ENCODE measurements at regions not wholly inside any gene's neighbourhood (a gene's known extent, or its start where the extent isn't known, plus 50 kb on each side); places are given as distances from the start of the nearest gene placed in this dataset.
"Not testable (repeated sequence)": the region's sequence is repeated elsewhere in the genome, so short reads cannot be mapped to it uniquely, and the experiment has no call there.

- DNase-seq (ENCODE audit: low read depth): no peak
These were observed 1034.5 kb downstream of the REEP3 start for GRCh38 chr10:64555666-64556065.

DNA sequence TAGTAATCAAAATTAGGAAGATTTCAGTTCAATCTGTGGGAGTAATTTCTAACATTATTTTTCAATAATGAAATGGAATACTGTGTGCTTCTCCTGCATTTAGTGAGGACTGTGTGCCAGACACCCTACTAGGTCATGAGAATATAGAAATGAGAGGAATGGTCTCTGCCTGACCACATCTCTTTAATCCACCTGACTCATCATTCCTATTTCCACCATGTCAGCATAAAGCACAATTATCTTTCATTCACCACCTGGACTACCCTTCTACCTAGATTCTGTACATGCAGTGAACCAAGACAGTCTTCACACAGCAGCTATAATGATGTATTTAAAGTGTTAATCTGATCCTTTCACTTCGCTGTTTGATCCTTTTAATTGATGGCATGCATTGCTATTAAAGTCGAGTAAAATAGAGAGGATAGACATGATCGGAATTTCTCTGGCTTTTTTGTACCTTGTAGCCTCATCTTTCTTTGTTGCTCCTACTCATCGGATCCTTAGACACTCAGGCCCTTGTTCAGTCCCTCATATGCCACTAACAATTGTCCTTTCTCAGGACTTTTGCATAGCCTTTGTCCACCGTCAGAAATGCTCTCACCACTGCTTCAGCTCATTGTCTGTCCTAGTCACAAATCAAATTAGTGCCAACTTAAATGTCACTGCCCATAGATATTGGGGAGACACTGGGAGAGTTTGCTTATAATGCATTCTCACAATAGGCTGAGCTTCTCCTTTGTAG, 1037.1 kb downstream of the REEP3 start:
- DNase-seq (ENCODE audit: low read depth): no peak

DNA sequence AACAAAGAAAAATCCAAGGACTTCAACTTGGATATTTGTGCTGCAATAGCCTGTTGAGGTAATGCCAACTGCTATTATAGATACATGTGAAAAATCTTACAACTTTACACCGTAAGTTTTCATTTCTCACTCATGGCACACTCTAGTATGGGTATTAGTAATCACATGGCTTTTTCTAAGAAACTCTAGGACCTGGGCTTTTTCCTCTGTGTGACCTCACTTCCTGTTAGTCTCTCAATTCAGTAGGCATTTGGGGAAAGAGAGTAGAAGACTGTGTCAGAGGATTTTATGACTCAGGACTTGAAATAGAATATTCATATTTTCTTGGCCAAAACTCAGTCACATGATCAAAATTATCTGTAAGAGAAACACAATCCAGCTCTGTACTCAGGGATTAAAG, 1049.9 kb downstream of the REEP3 start:
- no peak for DNase-seq (ENCODE audit: low read depth)

GRCh38 chr10:64573623-64574325, 1052.6 kb downstream of the REEP3 start:
- no peak for DNase-seq (ENCODE audit: low read depth)

DNA sequence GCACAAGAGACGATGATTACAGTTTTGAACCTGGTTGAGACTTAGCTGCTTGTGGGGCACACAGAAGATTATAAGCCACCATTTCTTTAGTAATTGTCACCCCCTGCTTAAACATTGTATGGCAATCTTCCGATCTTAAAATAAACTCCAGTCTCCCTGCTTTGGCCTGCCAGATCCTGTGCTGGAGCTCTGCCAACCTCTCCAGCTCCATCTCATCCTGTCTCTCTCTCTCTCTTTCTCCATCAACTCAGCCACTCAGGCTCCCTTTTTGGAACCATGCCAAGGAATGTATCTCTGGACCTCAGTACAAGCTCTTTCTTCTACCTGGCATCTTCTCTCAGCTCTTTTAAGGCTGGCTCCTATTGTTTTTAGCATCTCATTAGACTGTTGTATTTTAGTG, 1053.2 kb downstream of the REEP3 start:
- no peak for DNase-seq (ENCODE audit: low read depth)

DNA sequence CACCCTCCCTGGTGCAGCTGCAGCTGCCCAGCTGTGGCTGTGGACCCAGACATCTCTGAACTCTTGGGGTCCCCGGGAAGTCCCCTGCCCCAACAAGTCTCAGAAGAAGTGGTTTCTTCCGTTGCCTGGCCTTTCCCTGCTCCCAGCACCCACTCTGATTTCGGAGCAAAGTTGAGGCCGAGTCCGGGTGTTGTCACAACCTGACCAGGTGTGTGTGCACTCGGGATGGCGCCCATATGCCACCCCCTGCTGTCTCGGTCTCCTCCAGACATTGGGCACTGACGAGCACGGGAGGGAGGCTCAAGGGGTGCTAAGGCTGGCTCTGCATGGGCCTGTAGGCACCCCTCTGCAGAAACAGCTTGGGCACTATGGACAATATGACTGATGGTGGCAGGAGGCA, 1055.3 kb downstream of the REEP3 start:
- no peak for DNase-seq (ENCODE audit: low read depth)

- not testable (repeated sequence) for DNase-seq (ENCODE audit: low read depth)
These were observed 1057.6 kb downstream of the REEP3 start for GRCh38 chr10:64578757-64579156.

GRCh38 chr10:64586934-64587503, 1065.8 kb downstream of the REEP3 start:
- DNase-seq (ENCODE audit: low read depth): no peak

DNA sequence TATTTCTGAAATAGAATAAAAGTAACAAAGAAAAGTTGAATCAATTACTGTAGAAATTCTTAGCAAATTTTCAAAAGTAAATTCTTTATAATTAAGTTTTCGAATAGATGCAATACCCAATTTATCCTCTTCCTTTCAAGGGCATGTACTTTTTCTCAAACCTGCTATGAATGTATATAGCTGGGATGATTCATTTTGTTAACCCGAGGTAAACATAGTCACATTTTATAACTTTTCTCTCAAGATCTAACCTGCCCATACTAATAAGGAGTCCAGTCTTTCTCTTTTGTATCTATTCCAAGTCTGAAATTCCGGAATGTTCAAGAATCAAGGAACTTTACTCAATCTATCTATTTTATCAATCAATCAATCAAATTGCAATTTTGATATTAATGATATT, 1072.9 kb downstream of the REEP3 start:
- no peak for DNase-seq (ENCODE audit: low read depth)

- no peak for DNase-seq (ENCODE audit: low read depth)
These were observed 1077.4 kb downstream of the REEP3 start for GRCh38 chr10:64598600-64598999.

GRCh38 chr10:64601298-64601697, 1080.1 kb downstream of the REEP3 start:
- DNase-seq (ENCODE audit: low read depth): no peak

DNA sequence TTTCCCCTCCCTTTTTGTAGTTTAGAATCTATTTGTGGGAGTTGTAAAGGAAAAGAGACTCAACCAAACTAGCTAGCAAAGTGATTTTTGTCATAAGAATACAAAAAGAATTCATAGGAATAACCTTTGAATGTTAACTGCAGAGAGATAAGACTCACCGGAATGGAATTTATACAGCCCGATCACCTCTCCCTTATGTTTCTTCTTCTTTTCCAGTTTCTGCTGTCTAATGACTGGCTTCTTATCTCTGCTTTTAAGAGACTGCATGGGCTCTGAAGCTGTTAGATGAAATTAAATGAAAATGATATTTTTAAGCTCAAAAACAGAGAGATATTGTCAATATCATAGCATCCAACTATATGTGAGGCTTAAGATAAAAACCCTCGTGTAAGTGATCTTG, 1095.9 kb downstream of the REEP3 start:
- DNase-seq (ENCODE audit: low read depth): no peak

GRCh38 chr10:64619102-64619501, 1097.9 kb downstream of the REEP3 start:
- DNase-seq (ENCODE audit: low read depth): no peak

DNA sequence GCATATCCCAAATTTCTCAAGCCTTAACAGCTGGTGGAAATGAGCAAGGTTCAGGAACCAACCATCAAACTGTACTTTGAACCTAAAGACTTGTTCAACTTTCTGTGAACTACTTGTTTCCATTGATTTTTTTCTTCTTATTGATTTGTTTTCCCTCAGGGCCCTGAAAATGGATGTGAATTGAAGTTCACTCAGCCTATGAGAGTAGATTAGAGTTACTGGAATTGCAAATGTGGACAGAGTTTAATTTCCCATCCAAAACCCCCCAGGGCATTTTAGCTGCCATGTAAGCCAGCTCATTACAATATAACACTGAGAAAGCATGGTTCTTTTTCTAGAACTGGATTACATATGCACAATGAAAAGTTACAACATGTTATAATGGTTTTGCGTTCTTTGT, 1105.7 kb downstream of the REEP3 start:
- no peak for DNase-seq (ENCODE audit: low read depth)

GRCh38 chr10:64630534-64630933, 1109.3 kb downstream of the REEP3 start:
- no peak for DNase-seq (ENCODE audit: low read depth)

DNA sequence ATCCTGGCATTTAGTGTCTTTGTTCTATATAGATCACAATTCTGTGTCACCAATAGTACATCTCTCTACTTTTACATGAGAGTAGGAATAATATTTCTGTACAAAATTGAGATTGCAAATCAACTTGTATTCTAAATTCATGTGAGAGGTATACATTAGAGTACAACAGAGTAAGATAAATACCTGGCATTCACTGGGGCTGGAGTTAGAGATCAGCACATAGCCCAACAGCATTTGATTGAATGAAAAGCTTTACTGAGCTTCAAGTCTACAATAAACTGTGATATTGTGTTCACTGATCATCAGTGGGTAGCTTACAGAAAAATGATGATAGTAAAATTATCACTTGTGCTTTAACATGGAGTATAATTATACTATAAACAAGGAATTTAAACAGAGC, 1114.7 kb downstream of the REEP3 start:
- DNase-seq (ENCODE audit: low read depth): no peak

- no peak for DNase-seq (ENCODE audit: low read depth)
These were observed 1115.3 kb downstream of the REEP3 start for GRCh38 chr10:64636461-64636860.

DNA sequence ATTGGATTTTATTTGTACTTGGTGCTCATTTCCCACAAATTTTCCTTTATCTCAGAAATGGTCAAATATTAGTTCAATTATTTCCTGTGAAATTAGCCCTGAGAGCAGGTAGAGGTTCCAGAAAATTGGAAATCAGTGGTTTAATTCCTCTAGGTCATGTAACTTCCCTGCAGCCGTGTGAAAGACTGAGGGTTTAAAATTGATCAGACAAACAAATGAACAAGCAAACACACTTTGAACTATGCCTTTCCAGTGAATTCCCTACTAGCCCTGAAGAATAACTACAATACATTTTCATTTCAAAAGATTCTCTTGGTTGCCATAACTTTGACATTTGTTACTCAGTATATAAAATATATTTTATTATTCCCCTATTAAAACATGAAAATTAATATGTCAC, 1116.7 kb downstream of the REEP3 start:
- DNase-seq (ENCODE audit: low read depth): no peak

DNA sequence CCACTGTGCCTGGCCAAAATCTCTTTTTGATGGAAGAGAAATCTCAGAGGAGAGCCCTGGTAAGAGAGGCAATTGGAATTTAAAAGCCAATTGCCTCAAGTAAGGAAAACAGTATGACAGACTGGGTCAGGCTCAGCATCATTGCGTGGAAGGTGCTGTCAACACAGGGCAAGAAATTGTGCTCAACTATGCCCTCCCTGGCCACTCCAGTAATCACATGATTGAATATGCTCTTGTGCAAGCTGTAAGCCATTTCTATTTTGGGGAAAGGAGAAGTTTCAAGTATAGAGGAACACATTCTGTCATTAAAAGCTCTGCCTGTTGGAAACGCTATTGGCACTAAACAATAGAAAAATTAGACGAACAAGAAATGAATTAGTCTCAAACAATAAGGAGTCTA, 1127.7 kb downstream of the REEP3 start:
- DNase-seq (ENCODE audit: low read depth): no peak

- DNase-seq (ENCODE audit: low read depth): no peak
These were observed 1137.3 kb downstream of the REEP3 start for GRCh38 chr10:64658528-64658927.

- no peak for DNase-seq (ENCODE audit: low read depth)
These were observed 1138.1 kb downstream of the REEP3 start for GRCh38 chr10:64659311-64659710.

DNA sequence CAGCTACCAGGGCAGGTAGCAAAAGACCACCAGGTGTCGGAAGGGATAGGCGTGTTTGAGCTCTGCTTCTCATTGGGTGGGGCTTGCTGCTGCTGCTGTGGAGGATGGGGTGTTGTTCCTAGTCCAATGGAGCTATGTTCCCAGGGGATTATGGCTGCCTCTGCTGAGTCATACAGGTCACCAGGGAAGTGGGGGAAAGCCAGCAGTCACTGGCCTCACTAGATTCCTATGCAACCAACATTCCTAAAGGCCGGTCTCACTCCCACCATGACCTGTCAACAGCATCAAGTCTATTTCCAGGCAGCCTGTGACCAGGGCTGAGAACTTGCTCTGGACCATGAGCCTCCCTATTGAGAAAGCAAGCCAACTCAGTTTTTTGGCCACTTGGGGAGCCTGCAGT, 1160.8 kb downstream of the REEP3 start:
- no peak for DNase-seq (ENCODE audit: low read depth)

- no peak for DNase-seq (ENCODE audit: low read depth)
These were observed 1169.0 kb downstream of the REEP3 start for GRCh38 chr10:64690194-64690593.

All from LHCN-M2 (cell line).